ENCODE measurements at regions not wholly inside any gene's neighbourhood (a gene's known extent, or its start where the extent isn't known, plus 50 kb on each side); places are given as distances from the start of the nearest gene placed in this dataset.

DNA sequence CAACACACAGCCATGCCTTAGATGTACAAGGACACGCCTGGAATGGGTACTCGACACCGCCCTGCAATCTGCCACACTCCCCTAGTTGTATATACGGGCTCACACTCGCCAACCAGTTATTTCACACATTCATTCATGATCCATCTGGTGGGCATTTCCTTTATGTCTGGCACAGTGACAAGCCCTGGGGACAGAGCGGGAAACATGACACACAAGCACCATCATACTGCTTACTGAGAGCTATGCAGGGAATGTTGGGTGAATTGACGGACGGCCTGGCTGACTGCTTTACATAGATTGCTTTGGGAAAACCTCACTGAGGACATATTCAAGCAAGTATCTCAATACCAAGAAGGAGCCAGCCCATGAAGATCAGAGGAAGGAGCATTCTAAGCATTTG lies 448.0 kb upstream of the SPRED2 start:
- DNase-seq: no peak

- no peak for DNase-seq
Measured at GRCh38 chr2:65878011-65878340, 445.6 kb upstream of the SPRED2 start.

GRCh38 chr2:65877331-65878010 lies 445.1 kb upstream of the SPRED2 start:
- no peak for DNase-seq

DNA sequence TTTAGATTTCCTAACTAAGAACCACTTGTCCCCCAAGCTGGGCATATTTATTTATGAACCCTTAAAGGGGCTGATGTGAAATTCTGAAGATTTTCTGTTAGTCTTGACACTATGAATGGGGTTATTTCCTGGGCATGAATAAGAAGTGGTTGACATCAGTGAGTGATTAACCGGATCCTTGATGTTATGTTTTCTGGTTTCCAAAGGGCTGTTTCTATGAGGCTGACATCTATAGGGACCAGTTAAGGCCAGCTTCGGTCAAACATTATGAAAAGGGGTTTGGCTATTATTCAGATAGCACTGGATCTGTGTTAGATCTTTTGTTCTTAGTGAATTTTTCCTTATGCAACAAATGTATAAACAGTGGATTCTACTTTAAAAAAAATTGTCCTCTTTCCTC lies 443.7 kb upstream of the SPRED2 start:
- DNase-seq: no peak

DNA sequence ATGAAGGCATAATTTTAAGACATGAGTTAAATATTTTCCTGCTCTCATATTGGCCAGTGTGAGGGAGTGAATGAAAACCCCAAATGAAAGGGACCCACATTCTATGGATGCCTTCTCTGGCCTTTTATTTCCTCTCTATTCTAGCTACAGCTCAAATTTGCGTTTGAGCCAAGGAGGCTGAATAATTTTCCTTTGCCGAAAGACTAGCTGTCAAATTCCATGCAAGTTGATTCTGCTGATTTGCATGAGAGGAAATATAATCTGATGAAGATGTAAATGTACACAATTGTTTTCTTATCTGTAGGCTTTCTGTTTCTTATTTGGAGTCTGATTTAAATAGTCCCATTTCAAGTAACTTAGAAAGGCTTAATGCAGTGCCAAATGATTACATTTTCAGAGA lies 438.4 kb upstream of the SPRED2 start:
- DNase-seq: no peak

GRCh38 chr2:65869296-65869695 lies 436.9 kb upstream of the SPRED2 start:
- no peak for DNase-seq

DNA sequence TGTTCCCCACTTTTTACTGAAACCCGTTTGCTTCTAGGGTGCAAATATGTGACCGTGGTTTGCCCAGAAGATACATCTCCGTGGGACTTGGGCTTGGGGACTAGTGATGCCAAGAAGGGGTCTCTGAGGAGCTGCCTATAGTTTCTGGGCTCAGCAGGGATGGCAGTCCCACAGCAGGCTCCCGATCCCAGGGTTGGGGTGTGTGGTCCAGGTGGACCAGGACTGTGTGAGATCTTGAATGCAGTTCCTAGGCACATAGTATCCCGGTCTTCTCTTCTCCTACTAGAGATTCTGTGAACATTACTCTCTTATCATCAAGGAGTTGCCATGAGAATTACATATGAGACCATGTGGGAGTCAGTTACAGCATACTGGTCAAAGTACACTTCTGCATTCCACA lies 435.8 kb upstream of the SPRED2 start:
- no peak for DNase-seq

- no peak for DNase-seq
Measured at GRCh38 chr2:65867446-65867845, 435.0 kb upstream of the SPRED2 start.

DNA sequence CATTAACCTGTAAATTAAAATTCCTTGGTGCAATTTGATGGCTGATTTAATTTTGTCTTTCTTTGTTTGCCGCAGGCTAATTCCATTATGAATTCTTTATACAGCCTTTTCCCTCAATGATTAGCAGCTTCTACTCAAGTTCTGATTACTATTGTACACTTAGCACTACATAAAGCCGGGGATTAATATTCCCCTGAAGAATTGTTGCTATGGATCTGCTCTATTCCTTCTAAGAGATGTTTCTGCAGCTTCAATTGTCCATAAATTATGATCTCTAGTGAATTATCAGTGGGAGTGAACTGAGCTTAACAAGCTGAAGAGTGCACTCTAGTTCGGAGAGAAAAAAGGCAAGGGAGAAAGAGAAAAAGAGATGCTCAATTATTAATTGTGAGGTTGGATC lies 433.7 kb upstream of the SPRED2 start:
- DNase-seq: no peak

- no peak for DNase-seq
Measured at GRCh38 chr2:65864619-65865018, 432.2 kb upstream of the SPRED2 start.

DNA sequence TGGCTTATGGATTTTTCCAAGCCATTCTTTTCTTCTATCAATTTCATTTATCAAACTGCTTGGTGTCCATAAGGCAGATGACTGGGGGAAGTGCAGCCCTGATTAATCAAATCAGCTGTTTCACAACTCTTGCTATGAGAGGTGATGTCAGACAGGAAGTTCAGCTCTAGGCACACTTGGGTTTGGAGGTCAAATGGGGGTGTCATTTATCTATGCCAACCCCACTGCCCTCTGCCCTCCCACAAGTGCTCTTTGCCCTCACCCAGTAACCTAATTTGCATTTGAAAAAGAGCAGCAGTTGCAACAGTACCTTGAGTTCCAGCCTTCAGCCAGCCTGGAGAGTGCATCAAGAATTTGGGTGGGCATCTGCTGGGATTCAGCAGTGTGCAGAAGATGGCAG lies 431.3 kb upstream of the SPRED2 start:
- no peak for DNase-seq

DNA sequence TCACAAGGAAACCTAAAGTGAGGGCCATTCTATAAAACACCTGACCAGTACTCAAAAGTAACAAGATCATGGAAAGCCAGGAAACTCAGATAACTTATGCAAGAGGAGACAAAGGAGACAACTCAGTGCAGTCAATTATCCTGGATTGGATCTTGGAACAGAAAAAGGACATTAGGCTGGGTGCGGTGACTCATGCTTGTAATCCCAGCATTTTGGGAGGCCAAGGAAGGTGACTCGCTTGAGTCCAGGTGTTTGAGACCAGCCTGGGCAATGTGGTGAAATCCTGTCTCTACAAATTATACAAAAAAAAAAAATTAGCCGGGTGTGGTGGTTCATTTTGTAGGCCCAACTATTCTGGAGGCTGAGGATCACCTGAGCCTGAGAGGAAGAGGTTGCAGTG lies 424.5 kb upstream of the SPRED2 start:
- no peak for DNase-seq

GRCh38 chr2:65856423-65856822 lies 424.0 kb upstream of the SPRED2 start:
- no peak for DNase-seq

- no peak for DNase-seq
Measured at GRCh38 chr2:65850695-65851094, 418.3 kb upstream of the SPRED2 start.

DNA sequence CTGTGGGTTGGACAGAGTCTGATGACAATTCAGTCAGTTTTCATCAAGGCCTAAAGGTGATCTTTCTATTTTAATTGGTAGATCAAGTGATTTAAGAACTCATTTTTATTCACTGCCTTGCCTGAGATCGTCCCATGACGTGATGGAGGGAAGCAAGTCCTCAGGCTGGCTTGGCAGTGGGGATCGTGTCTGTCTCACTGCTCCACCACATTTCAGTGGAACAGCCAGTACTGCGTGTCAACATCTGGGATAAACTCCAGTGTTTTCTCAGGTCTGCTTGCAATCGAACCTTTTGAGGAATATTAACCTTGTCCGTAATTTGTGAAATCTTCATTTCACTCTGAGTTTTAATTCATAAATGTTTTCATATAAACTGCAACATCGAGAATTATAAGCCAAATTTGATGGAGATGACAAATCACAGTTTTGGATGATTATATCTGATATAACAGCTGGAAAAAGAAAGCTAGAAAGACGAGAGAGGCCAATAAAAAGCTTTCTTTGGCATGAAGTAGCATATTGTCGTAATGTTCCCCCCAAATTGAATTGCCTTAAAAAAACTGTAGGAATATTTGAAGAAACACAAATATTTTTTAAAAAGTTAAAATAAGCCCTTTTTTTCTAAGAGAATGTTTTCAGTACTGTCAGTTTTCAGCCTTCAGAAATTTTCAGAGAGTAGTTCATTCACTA lies 414.7 kb upstream of the SPRED2 start:
- no peak for DNase-seq

DNA sequence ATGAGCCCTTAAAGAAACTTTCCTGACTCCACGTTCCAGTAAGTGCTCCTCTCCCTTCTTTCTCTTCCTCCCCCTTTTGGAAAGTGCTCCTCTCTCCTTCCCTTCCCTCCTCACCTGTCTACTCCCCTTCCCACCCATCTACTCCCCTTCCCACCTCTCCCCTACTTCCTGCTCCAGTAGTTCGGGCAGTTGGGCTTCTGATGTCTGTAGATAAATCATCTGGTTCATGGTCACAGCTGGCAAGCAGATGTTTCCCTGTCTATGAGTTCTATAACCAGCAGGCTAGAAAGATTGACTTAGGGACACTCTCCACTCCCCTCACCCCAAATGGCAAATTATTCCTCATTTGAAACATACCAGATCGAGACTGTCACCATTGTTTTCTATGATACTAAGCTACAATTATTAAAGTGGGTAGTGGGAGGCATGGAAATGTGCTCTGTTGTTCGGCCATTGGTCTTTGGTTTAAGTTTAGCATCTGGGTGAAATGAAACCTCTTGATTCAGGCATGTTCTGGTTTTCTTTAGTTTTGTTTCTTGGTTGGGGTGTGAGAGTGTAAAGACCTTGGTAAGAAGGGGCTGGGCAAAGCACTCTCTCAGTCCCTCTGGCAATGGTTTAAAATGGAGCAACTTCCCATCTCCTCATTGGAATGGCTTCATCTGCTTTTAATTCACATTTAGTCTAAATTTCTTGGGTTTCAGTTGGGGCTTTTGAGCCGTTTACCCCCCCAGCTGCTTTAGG lies 413.2 kb upstream of the SPRED2 start:
- DNase-seq: no peak

GRCh38 chr2:65842104-65842503 lies 409.7 kb upstream of the SPRED2 start:
- no peak for DNase-seq

GRCh38 chr2:65835975-65836549 lies 403.7 kb upstream of the SPRED2 start:
- DNase-seq: no peak

GRCh38 chr2:65834771-65835475 lies 402.5 kb upstream of the SPRED2 start:
- no peak for DNase-seq

DNA sequence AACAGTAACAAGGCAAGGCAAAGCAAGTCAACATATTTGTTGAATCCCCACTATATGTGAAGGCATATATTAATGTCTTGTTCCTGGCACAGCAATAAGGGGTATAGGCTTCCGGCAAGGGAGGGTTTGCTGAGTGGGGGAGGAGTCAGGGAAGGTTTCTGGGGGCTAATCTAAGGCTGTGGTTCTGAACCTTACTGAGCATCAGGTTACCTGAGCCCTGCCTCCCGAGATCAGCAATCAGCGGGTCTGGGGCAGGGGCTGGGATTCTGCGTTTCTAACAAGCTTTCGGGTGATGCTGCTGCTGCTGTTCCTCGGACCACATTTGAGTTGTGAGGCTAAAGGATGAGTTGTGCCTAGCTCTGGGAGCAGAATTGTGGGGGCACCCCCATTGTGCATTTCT lies 401.7 kb upstream of the SPRED2 start:
- DNase-seq: no peak

DNA sequence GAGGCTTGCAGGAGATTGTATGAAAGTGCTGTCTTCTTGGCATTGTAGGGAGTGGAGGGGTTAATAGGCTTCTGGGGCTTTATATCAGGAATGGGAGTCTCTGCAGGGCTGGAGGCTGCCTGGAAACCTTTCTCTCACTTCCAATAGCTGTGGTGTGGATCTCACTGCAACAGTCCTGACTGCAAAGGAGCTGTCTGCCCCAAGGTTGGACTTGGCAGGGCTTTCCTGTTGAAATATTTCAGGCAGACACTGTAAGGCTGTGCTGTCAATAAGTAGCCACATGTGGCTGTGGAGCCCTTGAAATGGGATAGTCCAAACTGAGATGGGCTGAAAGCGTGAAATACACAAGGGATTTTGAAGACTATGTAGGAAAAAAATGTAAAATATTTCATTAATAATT lies 399.1 kb upstream of the SPRED2 start:
- no peak for DNase-seq

DNA sequence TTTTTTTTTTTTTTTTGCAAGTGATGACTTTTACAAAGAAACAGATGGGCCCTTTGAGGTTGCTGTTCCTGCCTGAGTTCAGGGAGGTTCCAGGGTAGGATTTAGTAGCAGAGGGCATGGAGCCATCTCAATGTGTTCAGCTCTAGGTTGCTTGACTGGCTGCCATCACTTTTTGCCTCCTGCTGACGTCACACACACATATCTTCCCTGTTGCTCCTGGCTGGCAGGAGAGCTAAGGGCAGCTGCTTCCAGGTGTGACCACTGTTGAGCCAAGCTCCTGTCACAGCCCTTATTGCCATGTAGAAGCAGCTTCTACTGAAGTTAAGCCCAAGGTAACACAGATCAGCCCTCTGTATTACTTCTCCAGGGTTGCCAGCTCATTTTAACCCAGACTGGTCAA lies 394.2 kb upstream of the SPRED2 start:
- DNase-seq: no peak

DNA sequence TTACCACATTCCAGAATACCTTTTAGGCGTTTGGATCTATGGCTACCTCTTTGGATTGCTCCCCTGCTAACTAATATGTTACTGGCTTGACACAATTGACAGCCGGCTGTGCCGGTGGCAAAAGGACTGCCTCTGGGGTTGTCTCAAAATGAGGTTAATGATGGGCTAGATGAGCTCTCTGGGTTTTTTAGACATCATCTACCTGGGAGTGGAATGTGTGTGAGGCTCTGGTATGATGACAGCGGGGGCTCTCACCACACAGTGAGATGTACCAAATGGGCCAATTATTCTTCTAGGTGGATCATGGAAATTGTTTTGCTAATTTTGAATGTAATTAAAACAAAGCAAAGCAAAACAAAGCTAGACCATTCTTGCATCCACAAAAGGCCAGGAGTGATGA lies 391.1 kb upstream of the SPRED2 start:
- DNase-seq: no peak

Data from cerebellar nuclear complex (tissue), 1 donor.